OCI-LY3 (cell line): ENCODE measurements at regions not wholly inside any gene's neighbourhood (a gene's known extent, or its start where the extent isn't known, plus 50 kb on each side); places are given as distances from the start of the nearest gene placed in this dataset.

Source experiments
- CTCF ChIP-seq: fragments of 200-600, 300-600 bp; sonication (generic); IDR thresholded peaks from 2 replicates; pipeline ENCODE4 v1.5.1; 2014; ENCODE audit warnings: antibody characterized with exemption, low read length, low read depth
- EZH2phosphoT487 ChIP-seq: fragments of 200-600 bp; shearing (Covaris generic); IDR thresholded peaks from 2 replicates; pipeline ENCODE4 v1.6.1; 2018; ENCODE audit warnings: antibody characterized with exemption, mixed run types, low read depth

- no peak for TF ChIP-seq CTCF
- no peak for TF ChIP-seq EZH2phosphoT487
Measured at GRCh38 chr6:44522871-44523270, 135.4 kb downstream of the CDC5L start.
